ENCODE measurements at regions not wholly inside any gene's neighbourhood (a gene's known extent, or its start where the extent isn't known, plus 50 kb on each side); places are given as distances from the start of the nearest gene placed in this dataset.
A peak's percentile ranks its signal among the peaks of the same experiment; 100 is the strongest.

DNA sequence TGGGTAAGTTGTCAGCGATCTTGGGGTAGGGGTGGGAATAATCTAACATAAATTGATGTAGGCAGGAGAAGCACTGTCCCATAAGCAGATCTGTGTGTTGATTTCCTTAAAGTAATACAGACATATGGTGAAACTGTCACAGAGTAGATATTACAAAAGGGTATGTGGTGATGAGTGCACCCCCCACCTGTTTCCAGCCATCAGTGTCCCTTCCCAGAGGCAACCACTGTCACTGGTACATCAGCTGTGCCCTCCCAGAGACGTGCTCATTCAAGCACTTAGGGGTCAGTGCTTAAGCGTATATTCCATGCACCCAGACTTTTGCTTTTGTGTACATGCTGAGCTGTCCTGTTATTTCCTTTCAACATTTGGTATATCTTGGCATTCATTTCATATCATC, 94.3 kb upstream of the PITX1 start:
- no peak for DNase-seq (ENCODE audit: extremely low read depth, low read depth)

DNA sequence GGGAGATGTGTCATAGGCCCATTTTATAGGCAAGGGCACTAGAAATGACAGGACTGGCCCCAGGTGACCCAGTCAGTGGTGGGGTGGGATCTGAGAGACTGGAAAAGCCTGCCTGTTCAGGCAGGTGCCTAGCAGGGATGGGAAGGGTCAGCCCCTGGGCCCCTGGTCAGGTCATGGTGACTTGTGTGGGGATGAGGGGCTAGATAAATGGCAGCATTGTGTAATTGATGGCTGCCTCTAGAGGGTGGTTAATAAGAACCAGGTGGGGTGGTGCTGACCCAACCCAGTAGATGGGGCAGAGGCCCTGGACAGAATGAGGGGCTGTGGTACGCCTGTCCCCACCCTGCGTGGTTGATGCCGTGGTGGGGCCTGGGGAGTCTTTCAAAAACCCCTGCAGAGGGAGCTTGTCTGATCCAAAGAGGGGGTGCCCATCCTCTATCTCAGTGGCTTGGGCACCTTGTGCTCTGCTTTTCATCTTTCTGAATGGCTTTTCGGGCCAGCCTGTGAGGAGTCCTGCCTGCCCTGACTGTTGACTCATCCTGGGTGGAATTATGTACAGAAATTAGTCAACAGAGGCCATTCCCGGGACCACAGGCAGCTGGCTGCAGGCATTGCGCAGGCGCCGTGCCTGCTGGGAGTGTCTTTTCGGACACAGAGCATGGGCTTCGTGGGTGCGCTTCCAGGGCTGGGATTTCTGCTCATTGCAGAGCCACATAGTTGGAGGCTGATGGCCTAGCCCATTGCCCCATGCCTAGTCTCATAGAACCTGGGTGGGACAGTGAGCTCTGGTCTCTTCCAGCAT, 93.6 kb upstream of the PITX1 start:
- DNase-seq (ENCODE audit: extremely low read depth, low read depth) = peak; percentile 84

DNA sequence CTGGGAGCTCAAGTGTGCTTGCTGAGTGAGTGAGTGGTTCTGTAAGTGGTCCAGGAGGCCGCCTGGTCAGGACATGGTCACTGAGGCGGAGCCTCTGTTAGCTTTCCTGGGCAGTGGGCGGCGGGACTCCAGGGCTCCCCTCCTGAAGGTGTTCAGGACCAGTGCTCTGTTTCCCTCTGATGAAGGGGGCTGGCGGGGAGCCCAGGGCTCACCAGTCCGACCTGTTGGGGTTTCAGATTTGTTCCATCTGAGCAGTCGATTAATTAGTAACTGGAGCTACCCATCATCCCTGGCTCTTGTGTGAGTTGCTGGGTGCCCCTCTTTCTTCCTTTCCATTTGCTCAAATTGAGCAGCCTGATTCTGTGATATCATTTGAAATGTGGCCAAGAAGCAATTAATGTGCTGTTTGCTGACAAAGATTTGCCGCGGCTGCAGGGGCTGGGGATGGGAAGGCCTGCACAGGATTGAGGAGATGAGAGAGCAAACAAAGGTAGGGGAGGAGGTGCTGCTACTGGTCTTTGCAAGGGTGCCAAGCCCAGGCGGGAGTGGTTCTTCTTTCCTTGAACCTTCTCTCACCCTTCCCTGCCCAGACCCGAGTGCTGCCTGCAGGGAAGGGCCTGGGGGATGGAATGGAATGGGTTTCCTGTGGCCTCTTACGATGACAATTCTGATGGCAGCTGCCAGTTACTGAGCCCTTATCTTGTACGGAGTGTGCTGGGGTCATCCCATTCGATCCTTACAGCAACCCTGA, 92.8 kb upstream of the PITX1 start:
- DNase-seq (ENCODE audit: extremely low read depth, low read depth) = no peak

DNA sequence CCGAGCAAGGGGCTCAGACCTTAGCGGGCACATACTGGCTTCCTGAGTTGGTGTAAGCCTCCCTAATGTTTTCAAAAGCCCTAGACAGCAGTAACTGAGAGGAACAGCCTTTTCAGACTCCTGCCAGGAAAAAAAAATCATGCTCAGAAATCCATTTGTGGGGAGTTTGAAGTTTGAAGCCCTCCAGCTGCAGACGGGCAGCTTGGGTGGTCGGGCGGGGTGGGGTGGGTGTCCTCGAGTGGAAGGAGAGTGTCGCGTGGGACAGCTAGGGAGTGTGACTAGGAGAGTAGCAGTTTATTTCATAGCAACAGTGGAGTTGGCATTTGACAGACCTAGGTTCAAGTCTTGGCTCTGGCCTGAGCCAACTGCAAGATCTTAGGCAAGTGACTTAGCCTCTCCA, 90.7 kb upstream of the PITX1 start:
- no peak for DNase-seq (ENCODE audit: extremely low read depth, low read depth)

DNA sequence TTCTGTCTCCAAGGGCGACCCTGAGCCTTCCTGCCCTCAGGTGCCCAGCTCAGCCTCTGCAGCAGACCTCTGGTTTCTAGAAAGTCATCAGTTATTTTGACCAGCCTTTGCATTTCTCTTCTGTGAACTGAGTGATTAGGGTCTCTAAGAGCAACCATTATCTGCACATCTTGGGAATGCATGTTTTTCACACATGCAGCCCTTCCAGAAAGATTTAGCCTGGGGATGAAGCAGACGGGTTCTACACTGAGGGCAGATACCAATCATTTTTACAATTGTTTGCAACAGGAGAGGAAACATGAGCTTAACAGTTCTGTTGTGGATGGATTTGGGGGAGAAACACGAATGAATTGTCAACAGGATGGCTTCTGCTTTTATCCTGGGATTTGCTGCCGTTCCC, 90.1 kb upstream of the PITX1 start:
- no peak for DNase-seq (ENCODE audit: extremely low read depth, low read depth)

DNA sequence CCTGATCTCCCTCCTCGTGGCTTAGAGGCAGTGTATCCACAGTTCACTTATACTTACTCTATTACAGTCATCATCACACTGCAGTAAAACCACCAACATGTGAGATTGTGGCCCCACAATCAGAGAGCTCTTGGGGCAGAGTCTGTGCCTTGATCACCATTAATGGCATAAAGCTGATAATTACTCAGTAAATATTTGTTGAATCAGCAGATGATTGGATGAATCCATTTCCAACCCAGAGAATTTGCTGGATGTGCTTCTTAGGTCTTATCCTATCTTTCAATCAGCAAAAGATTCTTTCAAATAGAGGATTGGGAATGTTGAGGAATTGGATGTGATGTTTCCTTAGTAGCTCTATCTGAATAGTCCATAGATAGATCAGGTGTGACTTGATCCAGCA, 88.8 kb upstream of the PITX1 start:
- DNase-seq (ENCODE audit: extremely low read depth, low read depth) = no peak

DNA sequence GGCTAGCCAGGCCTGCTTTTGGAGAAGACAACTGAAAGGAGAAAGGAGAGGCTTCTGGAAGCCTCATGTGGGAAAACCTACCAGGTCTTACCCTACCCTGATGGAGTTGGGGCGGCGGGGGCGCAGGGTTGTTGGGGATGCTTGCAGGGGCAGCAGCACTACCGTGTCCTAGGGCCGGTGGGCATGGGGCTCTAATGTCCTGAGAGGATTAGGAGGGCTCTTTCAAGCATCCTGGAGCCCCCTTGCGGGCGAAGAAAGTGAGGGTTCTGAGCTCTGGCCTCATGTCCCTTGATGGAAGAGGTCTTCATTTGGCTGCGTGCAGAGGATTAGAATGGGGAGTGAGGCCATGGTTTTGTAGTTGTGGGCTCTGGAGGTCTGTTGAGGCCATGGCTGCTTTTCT, 86.9 kb upstream of the PITX1 start:
- no peak for DNase-seq (ENCODE audit: extremely low read depth, low read depth)

DNA sequence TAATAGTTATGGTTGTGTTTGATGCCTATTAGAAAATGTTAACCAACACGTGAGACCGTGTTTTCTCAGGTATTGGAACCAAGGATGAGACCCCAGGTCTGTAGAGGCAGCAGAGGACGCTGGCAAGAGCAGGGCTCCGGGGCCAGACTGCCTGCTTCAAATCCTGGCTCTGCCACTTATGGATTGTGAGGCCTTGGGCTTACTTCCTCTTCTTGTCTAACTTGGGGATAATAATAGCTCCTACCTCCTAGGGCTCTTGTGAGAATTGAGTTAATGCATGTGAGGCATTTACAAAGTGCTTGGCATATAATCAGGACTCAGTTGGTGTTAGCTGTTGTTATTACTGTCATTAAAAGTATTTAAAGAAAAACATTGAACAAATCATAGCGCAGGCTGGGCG, 85.5 kb upstream of the PITX1 start:
- no peak for DNase-seq (ENCODE audit: extremely low read depth, low read depth)

DNA sequence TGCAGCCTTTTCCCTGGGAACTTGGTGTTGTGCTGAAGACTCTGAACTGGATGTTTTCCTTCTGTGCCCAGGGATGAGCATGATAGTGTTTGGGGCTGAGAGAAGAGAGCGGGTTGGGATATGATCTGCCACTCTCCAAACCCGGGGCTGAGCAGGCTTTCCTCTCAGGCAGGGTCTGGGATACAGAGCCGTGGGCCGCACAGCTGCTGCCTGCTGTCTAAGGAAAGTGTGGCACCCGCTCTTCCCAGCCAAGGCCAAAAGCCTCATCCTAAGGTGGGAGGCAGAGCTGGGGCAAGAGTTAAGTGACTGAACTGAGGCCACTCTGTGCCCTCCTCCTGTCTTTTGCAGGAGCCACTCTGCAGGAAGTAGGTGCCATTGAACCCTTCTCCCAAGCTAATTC, 83.6 kb upstream of the PITX1 start:
- DNase-seq (ENCODE audit: extremely low read depth, low read depth) = no peak

DNA sequence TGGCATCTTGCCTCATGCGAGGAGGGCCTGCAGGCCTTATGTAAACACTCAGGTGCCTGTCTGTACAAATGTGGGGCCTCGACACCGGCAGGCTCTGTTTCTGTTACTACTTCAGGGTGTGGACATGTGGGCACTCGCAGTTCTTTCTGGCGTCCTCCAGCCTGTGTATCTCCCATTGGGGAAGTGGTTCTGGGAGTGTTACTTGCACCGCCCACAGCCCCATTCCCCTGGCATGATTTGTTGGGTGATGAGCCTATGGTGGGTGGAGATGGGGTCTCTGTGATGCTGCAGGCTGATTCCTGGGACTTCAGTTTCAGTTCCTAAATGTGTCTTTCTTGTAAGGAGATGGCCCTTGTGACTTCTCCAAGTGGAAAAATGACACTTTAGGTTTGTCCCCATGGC, 82.1 kb upstream of the PITX1 start:
- DNase-seq (ENCODE audit: extremely low read depth, low read depth) = no peak

DNA sequence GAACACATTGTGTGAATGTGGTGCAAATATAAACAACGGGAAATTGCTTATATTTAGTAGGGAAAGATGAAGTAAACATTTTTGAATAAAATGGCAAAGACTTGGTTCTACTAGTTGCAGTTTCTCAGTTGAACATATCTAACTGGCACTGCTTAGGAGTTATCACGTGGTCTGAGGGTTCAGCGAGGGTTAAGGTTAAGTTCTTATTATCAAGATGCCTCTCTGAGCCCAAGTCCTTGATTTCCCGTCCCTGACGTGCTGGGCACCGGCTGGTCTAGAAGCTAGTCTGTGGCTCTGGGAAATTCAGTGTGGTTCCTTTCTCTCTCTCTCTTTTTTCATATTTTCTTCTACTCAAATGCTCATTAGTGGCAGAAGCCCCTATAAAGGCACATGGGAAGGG, 81.6 kb upstream of the PITX1 start:
- DNase-seq (ENCODE audit: extremely low read depth, low read depth) = no peak

DNA sequence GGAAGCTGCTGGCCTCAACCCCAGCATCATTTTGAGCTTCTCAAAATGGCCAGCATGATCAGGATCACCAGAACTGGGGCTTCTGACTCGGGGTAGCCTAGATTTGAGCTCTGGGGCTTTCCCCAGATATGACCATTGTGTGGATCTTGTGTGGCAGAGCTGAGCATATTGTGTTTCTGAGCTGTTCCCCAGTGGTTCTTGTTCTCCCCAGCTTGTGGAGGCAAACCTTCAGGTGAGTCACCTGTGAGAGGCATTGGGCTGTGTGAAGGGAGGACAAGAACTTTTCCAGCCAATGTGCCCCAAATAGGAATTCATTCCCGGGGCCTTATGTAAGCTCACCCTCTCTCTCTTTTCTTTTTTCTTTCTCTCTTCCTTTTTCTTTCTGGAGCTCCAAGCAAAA, 80.7 kb upstream of the PITX1 start:
- no peak for DNase-seq (ENCODE audit: extremely low read depth, low read depth)

DNA sequence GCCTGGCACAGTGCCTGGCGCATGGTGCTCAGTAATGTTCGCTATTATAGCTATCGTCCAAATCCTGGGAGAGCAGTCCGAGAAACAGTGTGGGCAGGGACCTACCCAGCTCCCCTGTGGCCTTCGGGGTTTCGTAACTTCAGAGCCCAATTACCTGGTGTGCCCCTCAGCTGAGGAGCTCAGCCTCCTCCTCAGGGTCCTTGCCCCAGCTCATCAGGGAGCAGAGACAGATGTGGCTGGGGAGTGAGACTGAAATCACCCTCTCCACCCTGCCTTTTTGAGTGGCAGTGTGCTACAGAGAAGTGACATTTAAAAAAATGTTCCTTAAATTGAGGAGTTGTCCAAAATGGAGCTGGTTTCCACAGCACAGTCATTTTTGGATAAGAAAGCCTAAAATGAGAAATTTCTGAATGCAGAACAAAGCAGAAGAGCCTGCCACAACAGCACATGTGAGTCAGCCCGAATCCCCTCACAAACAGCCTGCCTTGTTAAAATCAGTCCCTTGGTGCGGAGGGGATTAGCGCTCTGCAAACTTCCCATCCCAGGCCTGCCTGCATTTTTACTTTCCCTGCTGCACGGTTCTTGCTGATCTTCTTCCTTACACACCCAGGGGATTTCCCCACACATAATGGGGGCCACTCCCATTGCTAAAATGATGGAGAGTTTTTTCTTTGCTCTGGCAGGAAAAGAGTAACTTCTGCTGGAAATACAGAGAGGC, 78.1 kb upstream of the PITX1 start:
- no peak for DNase-seq (ENCODE audit: extremely low read depth, low read depth)

DNA sequence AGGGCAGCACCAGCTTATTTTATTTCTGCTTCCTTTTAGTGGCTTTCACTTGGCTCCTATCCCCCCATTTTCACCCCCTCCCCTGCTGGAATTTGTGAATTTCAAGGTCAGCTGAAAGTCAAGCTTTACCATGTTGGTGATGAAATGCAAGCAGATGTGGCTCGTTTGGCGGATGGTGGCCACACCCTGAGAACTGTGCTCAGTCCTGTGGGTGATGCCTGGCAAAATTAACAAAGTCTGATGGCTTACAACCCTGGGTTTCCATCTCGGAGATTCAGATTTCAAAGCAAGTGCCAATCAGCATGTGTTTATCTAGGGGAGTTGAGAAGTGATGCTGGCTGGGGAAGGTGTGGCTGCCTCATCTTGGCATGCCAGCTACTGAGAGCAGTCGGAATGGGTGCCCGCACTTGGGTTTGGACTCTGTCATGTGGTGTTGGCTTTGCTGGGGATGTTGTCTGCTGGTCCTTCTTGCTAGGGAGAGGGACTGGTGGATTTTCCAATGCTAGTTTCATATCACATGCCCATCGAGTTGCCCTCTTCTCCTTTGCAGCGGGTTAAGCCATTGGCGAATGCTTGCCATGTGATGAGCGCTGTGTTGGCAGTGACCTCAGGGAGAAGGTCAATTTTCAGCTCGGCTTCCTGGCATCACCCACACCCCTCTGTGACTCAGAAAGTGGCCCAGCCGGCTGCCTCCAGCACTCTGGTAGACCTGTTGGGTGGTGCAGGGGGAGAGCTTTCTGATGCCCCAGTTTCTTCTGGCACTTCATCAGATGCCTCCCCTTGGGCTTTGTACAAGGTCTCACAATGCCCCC, 77.0 kb upstream of the PITX1 start:
- no peak for DNase-seq (ENCODE audit: extremely low read depth, low read depth)

DNA sequence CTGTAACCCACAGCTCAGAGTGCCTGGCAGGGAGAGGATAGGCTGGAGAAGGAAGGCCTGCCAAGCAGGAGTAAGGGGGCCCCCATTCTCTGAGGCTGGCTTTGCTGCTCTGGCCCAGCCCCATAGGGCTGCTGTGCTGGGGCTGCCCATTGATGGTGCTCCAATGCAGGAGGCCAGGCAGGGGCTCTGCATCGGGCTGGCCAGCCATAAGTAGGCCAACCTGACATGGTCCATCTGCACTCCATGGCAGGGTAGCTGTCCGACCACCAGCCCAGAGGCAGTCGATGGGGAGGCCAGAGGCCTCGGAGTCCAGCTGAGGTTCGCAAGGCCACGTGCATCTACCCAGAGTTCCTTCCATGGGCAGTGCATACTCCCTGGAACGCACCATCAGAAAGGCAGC, 75.0 kb upstream of the PITX1 start:
- DNase-seq (ENCODE audit: extremely low read depth, low read depth) = no peak

DNA sequence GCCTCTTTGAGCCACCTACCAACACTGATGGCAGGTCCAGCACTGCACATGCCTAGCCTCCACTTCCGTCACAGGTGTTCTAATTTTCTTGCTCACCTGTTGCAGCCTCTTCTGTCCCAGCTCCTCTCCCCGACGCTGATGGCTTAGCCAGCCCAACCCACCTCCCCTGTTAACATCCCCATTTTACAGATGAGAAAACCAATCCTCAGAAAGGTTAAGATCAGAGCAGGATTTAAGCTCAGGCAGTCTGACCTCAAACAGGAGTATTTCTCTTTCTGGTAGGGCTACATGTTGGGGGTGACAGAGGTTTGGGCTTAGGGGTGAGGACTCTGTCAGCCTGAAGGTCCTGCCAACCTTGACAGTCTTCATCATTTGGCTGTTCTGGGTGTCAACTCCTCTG, 74.5 kb upstream of the PITX1 start:
- DNase-seq (ENCODE audit: extremely low read depth, low read depth) = no peak

DNA sequence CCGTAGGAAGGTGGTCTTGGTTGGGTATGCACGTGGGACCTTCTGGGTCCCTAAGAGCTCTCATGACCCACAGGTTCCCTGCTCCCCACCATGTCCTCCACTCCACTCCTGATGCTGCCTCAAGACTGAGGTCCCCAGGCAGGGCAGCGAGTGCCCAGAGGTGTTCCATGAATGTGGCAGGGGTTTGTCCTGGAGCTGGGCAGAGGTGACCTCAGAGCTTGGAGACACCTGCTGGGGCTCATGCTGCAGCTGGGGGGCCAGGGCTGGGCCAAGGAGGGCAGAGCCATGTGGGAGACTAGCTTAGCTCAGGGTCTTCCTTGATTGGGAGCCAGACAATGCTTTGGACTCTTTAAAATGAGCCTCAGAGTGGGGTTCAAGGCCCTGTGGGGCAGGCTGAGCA, 74.0 kb upstream of the PITX1 start:
- DNase-seq (ENCODE audit: extremely low read depth, low read depth) = no peak

DNA sequence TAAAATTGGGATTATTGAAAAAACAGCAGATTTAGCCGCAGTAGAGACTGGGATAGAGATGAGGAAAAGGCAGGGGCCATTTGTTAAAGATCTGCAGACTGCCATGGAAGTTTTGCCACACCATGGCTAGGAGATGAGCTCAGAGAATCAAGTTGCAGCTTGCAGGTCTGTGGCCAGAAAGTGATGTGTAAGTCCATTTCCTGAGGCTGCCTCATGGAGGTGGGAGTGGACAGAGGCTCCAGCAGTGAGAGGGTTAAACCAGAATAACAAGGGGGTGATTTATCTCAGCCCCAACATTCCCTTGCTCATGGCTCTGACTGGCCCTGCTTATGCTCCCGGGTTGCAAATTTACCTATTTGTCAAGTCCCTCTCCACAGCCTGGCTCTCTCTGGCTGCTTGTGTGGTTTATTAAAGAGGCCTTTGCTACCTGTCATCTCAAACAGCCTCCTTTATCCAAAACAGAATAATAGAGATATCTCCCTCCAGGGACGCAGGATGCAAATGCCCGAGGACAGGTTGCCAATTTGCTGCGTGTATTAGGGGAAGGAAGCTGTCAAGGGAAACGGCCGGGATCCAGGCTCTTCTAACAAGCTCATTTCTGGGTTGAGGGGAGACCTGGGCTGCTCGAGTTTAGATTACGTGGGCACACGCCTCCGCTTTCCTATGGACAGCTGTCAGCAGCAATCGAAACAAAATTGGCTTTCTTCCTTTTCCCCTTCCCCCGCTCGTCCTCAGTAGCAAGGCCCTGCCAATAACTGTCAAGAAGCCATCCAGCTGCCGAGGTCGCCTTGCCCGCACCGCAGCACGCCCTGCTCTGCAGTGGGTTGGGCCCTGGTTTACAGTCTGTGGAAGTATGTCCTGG, 72.8 kb upstream of the PITX1 start:
- DNase-seq (ENCODE audit: extremely low read depth, low read depth) = no peak

DNA sequence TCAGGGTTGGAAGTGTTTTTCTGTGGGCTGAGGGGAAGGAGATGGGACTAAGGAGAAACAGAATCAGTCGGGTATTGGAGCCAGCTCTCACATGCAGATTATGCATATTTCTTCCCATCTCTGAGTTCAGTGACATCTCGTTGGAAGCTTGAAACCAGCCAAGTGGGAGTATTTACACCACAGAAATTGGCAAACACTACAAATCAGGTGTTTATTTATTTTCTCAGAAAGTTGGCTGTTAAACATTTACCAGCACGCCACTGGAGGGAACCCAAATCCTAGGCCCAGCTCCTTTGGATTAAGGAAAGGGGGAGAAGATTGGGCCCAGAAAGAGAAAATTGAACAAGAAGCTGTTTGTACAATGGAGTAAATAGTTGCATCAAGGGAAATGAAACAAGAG, 72.1 kb upstream of the PITX1 start:
- DNase-seq (ENCODE audit: extremely low read depth, low read depth) = no peak

DNA sequence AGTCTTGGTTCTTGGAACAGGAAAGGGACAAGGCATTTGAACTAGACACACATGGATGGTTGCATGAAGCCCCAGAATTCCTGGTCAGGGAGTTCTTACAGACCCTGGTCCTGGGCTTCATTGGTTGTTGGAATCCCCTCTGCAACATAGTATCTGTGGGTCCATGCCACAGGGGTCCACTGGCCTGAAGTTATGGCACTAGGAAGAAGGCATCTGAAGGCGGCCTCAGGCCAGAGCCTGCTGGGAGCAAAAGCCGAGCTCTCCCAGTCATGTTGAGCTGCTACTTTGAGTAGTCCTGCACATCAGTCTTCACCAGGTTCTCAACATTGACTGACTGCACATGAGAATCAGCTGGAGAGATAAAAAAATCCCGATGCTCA, 71.1 kb upstream of the PITX1 start:
- DNase-seq (ENCODE audit: extremely low read depth, low read depth) = no peak

Data from NCI-H460 (cell line).